ENCODE measurements at regions not wholly inside any gene's neighbourhood (a gene's known extent, or its start where the extent isn't known, plus 50 kb on each side); places are given as distances from the start of the nearest gene placed in this dataset.
"Not testable (repeated sequence)": the region's sequence is repeated elsewhere in the genome, so short reads cannot be mapped to it uniquely, and the experiment has no call there.

DNA sequence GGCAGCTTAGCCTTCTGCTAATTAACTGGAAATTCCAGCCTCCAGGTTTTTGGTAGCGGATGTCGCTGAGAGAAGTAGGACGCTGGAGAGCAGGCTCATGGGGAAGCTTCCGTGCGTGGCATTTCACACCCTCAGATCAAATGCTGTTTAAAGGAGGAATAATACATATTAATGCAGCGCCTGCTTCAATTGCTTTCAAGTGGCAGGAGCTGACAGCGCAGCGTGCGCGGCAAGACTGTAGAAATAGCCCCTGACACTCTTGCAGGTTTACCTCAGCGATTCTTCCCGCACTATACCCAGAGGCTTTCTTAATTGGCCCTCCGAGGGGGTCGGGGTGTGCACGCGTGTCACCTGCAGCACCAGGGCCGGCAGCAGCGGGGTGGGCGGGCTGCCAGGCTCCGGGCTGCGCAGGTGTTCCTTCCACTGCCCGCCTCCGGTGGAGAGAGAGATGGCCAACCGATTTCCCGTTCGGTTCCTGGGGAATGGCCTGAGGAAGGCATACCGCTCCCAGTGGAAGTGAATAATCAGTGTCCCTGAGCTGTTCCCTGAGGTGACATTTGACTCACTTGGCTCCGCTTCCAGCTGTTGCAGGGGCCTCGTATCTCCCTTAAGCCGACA lies 427.9 kb downstream of the KCTD16 start:
- TF ChIP-seq, protein P1, sequence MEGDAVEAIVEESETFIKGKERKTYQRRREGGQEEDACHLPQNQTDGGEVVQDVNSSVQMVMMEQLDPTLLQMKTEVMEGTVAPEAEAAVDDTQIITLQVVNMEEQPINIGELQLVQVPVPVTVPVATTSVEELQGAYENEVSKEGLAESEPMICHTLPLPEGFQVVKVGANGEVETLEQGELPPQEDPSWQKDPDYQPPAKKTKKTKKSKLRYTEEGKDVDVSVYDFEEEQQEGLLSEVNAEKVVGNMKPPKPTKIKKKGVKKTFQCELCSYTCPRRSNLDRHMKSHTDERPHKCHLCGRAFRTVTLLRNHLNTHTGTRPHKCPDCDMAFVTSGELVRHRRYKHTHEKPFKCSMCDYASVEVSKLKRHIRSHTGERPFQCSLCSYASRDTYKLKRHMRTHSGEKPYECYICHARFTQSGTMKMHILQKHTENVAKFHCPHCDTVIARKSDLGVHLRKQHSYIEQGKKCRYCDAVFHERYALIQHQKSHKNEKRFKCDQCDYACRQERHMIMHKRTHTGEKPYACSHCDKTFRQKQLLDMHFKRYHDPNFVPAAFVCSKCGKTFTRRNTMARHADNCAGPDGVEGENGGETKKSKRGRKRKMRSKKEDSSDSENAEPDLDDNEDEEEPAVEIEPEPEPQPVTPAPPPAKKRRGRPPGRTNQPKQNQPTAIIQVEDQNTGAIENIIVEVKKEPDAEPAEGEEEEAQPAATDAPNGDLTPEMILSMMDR (IDR thresholded peaks at IDR 0.05): no peak
- TF ChIP-seq POLR2A (IDR thresholded peaks at IDR 0.05): no peak
- H3K4me3 ChIP-seq (ENCODE audit: low read depth, poor library complexity, severe bottlenecking): no peak overlapping the region
- WGBS, 2 donors: 19 to 39% methylated on average over 23 to 27 of the region's 30 CpGs
- intact Hi-C loops (cut with DNase I; ENCODE audit: low total_unique reads): no loop called here
- DNase-seq (ENCODE audit: low spot score in 2 of 2): no peak

GRCh38 chr5:144596517-144596916 lies 425.8 kb downstream of the KCTD16 start:
- no peak for TF ChIP-seq POLR2A (IDR thresholded peaks at IDR 0.05)
- TF ChIP-seq, protein P1 (IDR thresholded peaks at IDR 0.05): no peak
- no peak overlapping the region for H3K4me3 ChIP-seq (ENCODE audit: low read depth, poor library complexity, severe bottlenecking)
- WGBS, 2 donors: 83 to 85% methylated on average over 2 of the region's 2 CpGs
- intact Hi-C loops (cut with DNase I; ENCODE audit: low total_unique reads): no loop called here
- no peak for DNase-seq (ENCODE audit: low spot score in 2 of 2)

DNA sequence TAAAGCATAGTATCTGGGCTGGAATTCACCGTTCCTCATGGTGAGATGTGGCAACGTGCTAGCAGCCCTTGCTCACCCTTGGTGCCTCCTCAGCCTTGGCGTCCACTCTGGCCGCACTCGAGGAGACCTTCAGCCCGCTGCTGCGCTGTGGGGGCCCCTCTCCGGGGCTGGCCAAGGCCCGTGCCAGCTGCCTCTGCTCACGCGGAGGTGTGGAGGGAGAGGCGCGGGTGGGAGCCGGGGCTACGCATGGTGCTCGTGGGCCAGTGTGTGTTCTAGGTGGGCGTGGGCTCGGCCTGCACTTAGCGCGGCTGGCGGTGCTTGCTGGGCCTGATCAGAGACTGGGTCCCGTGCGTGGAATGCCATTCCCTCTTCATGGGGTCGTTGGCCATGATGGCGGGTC lies 424.2 kb downstream of the KCTD16 start:
- intact Hi-C loops (cut with DNase I; ENCODE audit: low total_unique reads): no loop called here
- WGBS, 2 donors: 90 to 91% methylated on average over 25 of the region's 25 CpGs

DNA sequence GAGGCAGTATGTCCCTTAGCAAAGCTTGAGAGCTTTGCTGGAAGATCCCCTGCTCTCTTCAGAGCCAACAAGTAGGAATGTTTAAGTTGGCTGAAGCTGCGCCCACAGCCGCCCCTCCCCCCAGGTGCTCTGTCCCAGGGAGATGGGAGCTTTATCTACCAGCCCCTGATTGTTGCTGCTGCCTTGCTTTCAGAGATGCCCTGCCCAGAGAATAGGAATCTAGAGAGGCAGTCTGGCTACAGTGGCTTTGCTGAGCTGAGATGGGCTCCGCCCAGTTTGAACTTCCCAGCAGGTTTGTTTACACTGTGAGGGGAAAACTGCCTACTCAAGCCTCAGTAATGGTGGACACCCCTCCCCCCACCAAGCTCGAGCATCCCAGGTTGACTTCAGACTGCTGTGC lies 423.6 kb downstream of the KCTD16 start:
- DNase-seq (ENCODE audit: low spot score in 2 of 2); H3K4me3 ChIP-seq (ENCODE audit: low read depth, poor library complexity, severe bottlenecking); intact Hi-C loops (cut with DNase I; ENCODE audit: low total_unique reads): not testable (repeated sequence)
- 58 to 90% methylated on average over 2 to 4 of the region's 4 CpGs for WGBS, 2 donors

More for the DNA sequence above, 424.2 kb downstream of the KCTD16 start:
- H3K4me3 ChIP-seq (ENCODE audit: low read depth, poor library complexity, severe bottlenecking): no peak overlapping the region
- TF ChIP-seq, protein P1 (IDR thresholded peaks at IDR 0.05): no peak
- no peak for TF ChIP-seq POLR2A (IDR thresholded peaks at IDR 0.05)
- DNase-seq (ENCODE audit: low spot score in 2 of 2): no peak

DNA sequence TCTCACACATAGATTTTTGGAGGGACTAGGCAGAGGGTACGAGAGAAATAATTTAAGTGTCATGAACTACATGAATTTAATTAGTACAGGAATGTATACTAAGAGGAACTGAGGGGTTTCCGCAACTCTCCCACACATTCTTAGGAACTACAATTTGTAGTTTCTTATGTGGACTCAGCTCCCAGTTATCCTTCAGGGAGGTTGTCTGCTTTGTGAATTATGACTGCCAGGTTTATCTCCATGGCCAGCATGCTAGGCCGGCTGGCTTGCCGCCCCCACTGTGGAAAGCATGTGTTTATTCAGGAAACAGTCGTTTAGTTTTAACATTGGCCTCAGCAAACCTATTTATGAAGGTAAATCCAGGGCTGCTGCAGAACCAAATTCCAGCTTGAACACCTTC lies 415.0 kb downstream of the KCTD16 start:
- WGBS, 2 donors: 46% methylated on average over 5 of the region's 5 CpGs
- intact Hi-C loops (cut with DNase I; ENCODE audit: low total_unique reads): no loop called here
- DNase-seq (ENCODE audit: low spot score in 2 of 2): no peak
- no peak overlapping the region for H3K4me3 ChIP-seq (ENCODE audit: low read depth, poor library complexity, severe bottlenecking)
- no peak for TF ChIP-seq POLR2A (IDR thresholded peaks at IDR 0.05)
- TF ChIP-seq, protein P1 (IDR thresholded peaks at IDR 0.05): no peak

- H3K4me3 ChIP-seq (ENCODE audit: low read depth, poor library complexity, severe bottlenecking): no peak overlapping the region
- DNase-seq (ENCODE audit: low spot score in 2 of 2): no peak
- no peak for TF ChIP-seq POLR2A (IDR thresholded peaks at IDR 0.05)
- TF ChIP-seq, protein P1 (IDR thresholded peaks at IDR 0.05): no peak
- 79 to 87% methylated on average over 7 of the region's 7 CpGs for WGBS, 2 donors
- intact Hi-C loops (cut with DNase I; ENCODE audit: low total_unique reads): no loop called here
Measured at GRCh38 chr5:144583541-144584449, 413.1 kb downstream of the KCTD16 start.
